MM.1S (cell line): ENCODE measurements at regions not wholly inside any gene's neighbourhood (a gene's known extent, or its start where the extent isn't known, plus 50 kb on each side); places are given as distances from the start of the nearest gene placed in this dataset.
"Not testable (repeated sequence)": the region's sequence is repeated elsewhere in the genome, so short reads cannot be mapped to it uniquely, and the experiment has no call there.

ENCODE experiments used
- CTCF ChIP-seq: fragments of 300-600 bp; sonication (generic); IDR thresholded peaks from 2 replicates; pipeline ENCODE4 v1.5.1; 2016; ENCODE audit warnings: antibody characterized with exemption, low read length, mixed read lengths
- EZH2 ChIP-seq: fragments of 300-600 bp; sonication (generic); optimal IDR thresholded peaks from 2 replicates; pipeline ENCODE3; 2017; ENCODE audit warnings: low read depth, mild to moderate bottlenecking, antibody characterized with exemption, low read length, mixed read lengths
- EZH2phosphoT487 ChIP-seq: fragments of 300-600 bp; sonication (generic); IDR thresholded peaks from 2 replicates; pipeline ENCODE4 v1.6.1; 2018; ENCODE audit warnings: antibody characterized with exemption, low read length

GRCh38 chr21:27996906-27997305 is 995.8 kb downstream of the LTN1 start:
- TF ChIP-seq CTCF, EZH2, EZH2phosphoT487: not testable (repeated sequence)
